ELR (cell line): ENCODE measurements at regions not wholly inside any gene's neighbourhood (a gene's known extent, or its start where the extent isn't known, plus 50 kb on each side); places are given as distances from the start of the nearest gene placed in this dataset.
A peak's percentile ranks its signal among the peaks of the same experiment; 100 is the strongest.
"Not testable (repeated sequence)": the region's sequence is repeated elsewhere in the genome, so short reads cannot be mapped to it uniquely, and the experiment has no call there.

Experiments used
- DNase-seq: peaks from one replicate; pipeline ENCODE4 v3.0.0-alpha.2; 2015; ENCODE audit warnings: low read depth

- no peak for DNase-seq
Measured at GRCh38 chr14:105937253-105938054, 411.1 kb downstream of the TMEM121 start.

- no peak for DNase-seq
Measured at GRCh38 chr14:105938055-105938863, 411.9 kb downstream of the TMEM121 start.

GRCh38 chr14:105938959-105939358 lies 412.6 kb downstream of the TMEM121 start:
- no peak for DNase-seq

GRCh38 chr14:105939810-105940508 lies 413.6 kb downstream of the TMEM121 start:
- no peak for DNase-seq

- DNase-seq = no peak
Measured at GRCh38 chr14:105940534-105941225, 414.3 kb downstream of the TMEM121 start.

- no peak for DNase-seq
Measured at GRCh38 chr14:105941226-105942166, 415.1 kb downstream of the TMEM121 start.

- not testable (repeated sequence) for DNase-seq
Measured at GRCh38 chr14:105942725-105943124, 416.3 kb downstream of the TMEM121 start.

GRCh38 chr14:105943973-105944602 lies 417.7 kb downstream of the TMEM121 start:
- DNase-seq = no peak

GRCh38 chr14:105944632-105945610 lies 418.5 kb downstream of the TMEM121 start:
- DNase-seq = peak; percentile 34

- peak; percentile 1 for DNase-seq
Measured at GRCh38 chr14:105945896-105946295, 419.5 kb downstream of the TMEM121 start.

GRCh38 chr14:105947599-105947998 lies 421.2 kb downstream of the TMEM121 start:
- DNase-seq = no peak

- DNase-seq = not testable (repeated sequence)
Measured at GRCh38 chr14:105948955-105949354, 422.6 kb downstream of the TMEM121 start.

GRCh38 chr14:105950364-105950892 lies 424.0 kb downstream of the TMEM121 start:
- DNase-seq = not testable (repeated sequence)

GRCh38 chr14:105951399-105951798 lies 425.0 kb downstream of the TMEM121 start:
- DNase-seq = no peak

- DNase-seq = no peak
Measured at GRCh38 chr14:105952222-105952621, 425.8 kb downstream of the TMEM121 start.

- DNase-seq = no peak
Measured at GRCh38 chr14:105952826-105953225, 426.4 kb downstream of the TMEM121 start.

GRCh38 chr14:105961625-105962024 lies 435.2 kb downstream of the TMEM121 start:
- DNase-seq = not testable (repeated sequence)

- DNase-seq = no peak
Measured at GRCh38 chr14:105962532-105962931, 436.1 kb downstream of the TMEM121 start.

GRCh38 chr14:105968291-105968690 lies 441.9 kb downstream of the TMEM121 start:
- DNase-seq = no peak
